Fibroblast of gingiva (primary cell): ENCODE measurements at regions not wholly inside any gene's neighbourhood (a gene's known extent, or its start where the extent isn't known, plus 50 kb on each side); places are given as distances from the start of the nearest gene placed in this dataset.

Experiments
- DNase-seq: peaks from one replicate; pipeline ENCODE4 v3.0.0-alpha.2; 2011; ENCODE audit warnings: low read depth

DNA sequence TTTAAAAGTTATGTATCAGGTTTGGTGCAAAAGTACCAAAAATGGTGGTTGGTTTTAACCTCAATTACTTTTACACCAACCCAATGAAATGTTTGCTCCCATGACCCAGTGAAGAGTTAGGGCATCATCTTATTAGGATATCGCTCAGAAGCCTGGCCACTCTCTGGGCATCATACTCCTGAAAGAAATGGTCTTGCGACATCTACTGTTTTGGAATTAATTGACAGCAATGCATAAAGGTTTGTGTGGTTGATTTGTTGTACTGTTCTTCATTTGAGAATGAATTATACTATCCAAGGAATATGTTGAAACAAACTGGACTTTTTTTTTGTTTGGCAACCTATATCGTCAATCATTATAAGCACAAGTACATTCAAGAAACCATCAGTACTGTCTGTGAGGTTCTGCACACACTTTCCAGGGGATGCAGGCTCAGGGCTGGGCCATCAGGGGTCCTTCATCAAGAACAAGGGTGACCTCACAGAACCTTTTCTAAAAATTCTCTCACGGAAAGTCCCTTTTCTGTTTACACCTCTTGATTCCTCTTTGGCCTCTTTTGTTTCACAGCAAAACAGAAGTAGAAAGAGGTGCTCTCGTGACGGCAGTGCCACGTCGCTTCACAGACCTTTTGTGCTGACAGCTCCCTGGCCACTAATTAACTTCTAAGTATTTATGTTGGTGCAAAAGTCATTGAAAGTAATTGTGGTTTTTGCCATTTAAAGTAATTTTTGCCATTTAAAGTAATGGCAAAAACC is 117.2 kb upstream of the KLF6 start:
- peak; percentile 53 for DNase-seq

DNA sequence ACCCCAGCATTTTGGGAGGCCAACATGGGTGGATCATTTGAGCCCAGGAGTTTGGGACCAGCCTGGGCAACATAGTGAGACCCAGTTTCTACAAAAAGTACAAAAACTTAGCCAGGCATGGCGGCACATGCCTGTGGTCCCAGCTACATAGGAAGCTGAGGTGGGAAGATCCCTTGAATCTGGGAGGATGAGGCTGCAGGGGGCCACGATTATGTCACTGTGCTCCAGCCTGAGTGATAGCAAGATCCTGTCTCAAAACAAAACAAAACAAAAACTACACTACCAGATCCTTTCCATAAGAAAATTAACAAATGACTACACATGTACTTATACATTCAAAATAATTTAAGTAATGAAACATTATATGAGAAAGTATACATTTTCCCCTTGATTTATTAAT is 116.4 kb upstream of the KLF6 start:
- no peak for DNase-seq

- DNase-seq = no peak
Observed at GRCh38 chr10:3900391-3900790, 115.4 kb upstream of the KLF6 start.

GRCh38 chr10:3898821-3899220 is 113.8 kb upstream of the KLF6 start:
- no peak for DNase-seq

GRCh38 chr10:3897156-3897555 is 112.1 kb upstream of the KLF6 start:
- DNase-seq = no peak

- DNase-seq = no peak
Observed at GRCh38 chr10:3896161-3896560, 111.2 kb upstream of the KLF6 start.

DNA sequence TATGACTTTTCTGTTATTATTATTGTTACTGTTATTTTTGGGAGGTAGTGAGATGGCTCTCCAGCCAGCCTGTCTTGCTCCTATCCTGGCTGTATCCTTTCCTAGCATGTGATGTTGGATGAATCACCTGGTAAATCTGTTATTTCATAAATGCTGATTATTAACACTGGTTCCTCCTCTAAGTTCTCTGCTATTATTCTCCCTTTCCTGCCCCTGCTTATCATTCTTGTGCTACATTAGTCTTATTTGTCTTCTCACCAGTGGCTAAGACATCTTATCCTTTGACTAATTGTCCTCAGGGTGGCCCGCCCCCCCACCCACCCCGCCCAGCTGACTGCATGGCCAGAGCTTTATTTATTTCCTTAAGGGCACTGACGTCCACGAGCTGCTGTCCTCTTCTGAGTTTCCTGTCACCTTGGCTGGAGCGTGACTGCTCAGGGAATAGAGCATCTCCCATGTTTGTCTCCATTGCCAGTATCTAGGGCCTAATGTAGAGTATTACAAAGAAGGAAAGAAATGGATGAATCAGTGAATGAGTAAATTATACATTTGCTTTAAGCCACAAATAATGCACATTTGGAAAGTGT is 110.1 kb upstream of the KLF6 start:
- DNase-seq = no peak

GRCh38 chr10:3893901-3894563 is 109.0 kb upstream of the KLF6 start:
- DNase-seq = no peak

DNA sequence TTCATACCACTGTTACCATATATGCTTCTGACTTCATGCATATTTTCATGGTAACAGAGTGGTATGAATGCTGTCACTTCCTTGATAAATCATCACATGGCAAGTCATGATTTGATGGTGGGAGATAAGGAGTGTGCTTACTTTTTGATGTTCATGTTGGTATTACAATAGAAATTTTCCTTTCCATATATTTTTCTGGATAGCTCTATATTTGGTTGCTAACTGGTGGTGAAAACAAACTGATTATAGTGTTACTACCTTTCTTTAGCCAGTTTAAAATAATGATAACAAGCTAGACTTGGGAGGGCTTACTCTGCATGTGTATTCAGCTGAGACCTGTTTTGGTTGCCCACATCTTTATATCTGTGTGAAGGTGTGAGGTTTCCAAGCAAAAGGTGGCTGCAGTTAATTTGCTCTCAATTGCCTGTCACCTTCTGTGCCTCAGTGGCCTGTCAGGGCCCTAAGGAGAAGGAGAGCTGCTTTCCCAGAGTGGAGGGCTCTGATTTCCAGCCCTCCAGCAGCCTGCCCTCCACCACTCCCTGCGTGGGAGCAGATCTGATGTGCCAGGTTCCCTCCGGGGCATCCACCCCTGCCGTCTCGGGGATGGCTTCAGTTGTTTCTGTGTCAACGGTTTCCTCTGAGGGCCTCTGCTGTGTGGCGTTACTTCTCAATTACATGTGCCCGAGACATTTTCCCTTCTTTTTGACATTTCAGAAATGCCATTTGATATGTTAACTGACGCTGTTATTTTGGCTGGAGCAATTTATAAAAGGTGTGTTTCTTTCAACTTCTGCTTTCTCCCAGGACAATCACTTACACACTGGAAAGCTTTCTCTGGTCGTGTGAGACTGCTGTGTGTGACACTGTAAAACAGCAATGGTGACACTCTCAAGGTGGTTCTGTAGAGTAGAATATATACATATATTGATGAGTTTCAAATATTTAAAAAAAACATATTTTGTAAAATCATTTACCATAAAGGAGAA is 107.7 kb upstream of the KLF6 start:
- no peak for DNase-seq

DNA sequence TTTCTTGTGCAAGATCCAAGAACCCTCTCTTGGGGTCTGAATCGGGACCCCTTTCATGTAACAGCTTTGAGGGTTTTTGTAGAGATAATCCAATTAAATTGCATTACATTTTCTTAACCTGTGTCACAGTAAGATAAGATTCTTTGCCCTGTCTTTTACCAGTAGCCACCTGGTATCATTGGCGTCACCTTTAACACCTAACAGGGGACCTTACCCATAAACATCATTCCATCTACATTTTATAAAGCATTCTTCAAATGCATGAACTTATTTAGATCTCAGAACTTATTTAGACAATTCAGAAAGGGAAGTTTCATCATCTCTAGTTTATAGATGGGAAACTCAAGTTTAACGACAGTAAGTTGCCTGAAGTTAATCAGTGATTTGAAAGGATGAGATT is 106.4 kb upstream of the KLF6 start:
- no peak for DNase-seq

GRCh38 chr10:3890602-3891352 is 105.8 kb upstream of the KLF6 start:
- DNase-seq = no peak

- peak; percentile 21 for DNase-seq
Observed at GRCh38 chr10:3889961-3890522, 105.0 kb upstream of the KLF6 start.

- peak; percentile 67 for DNase-seq
Observed at GRCh38 chr10:3887885-3888476, 103.0 kb upstream of the KLF6 start.

DNA sequence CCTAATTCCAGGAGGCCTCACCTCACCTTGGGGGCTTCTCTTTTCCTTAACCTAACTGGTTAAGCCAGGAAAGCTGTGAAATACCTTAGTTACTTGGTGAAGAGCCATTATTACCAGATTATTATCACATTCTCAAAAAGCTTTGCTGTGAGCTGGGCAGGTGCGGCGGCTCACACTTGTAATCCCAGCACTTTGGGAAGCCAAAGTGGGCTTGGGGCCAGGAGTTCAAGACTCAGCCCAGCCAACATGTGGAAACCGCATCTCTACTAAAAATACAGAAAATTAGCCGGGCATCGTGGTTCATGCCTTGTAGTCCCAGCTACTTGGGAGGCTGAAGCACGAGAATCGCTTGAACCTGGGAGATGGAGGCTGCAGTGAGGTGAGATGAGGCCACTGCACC is 102.4 kb upstream of the KLF6 start:
- DNase-seq = no peak

DNA sequence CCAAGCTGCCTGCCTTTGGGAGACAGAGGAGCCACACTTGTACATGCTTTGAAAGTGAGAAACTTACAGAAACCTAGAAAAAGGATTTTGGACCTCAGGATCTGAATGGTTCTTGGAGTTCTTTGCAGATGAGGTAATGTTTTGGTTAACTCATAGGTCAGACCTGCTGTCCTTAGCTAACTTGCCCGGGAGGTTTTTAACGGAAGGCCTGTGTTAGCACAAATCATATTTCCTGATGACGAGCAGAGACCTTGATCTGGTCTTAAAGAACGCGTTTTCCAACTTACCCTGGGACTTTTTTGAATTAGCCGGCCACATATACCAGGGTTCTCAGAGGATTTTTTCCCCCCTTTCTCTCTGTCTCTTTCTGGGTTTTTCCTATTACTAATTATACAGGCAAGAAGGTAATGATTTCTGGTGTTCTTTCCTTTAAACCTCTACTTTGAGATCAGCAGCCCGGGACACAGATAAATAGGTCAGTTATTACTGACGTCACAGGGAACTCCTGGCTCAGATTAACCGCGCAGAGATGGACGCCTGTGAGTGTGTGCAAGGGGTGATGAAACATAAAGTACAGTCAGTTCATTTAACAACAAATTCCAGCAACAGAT is 101.7 kb upstream of the KLF6 start:
- DNase-seq = peak; percentile 66

GRCh38 chr10:3886191-3886590 is 101.2 kb upstream of the KLF6 start:
- DNase-seq = no peak

GRCh38 chr10:3882855-3883254 is 97.8 kb upstream of the KLF6 start:
- DNase-seq = no peak

DNA sequence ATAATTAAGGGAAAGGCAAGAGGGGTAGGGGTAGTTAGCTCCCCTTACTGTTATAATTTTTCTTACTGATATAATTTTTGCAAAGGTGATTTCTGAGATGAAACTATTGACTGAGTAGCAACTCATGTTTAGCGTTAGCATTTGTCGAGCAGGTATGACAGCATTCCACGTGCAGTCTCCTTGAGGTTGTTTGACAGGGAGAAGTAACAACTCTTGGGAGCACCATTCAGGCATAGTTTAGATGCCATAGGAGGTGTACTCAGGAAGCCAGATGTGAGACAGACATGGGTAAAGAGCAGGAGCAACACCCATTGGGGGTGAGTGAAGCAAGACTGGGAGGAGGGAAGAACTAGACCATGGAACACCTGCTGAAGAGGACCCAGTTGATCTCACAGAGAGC is 96.6 kb upstream of the KLF6 start:
- DNase-seq = no peak

- DNase-seq = no peak
Observed at GRCh38 chr10:3879073-3879472, 94.1 kb upstream of the KLF6 start.
